GM19035 (cell line): ENCODE measurements at regions not wholly inside any gene's neighbourhood (a gene's known extent, or its start where the extent isn't known, plus 50 kb on each side); places are given as distances from the start of the nearest gene placed in this dataset.

Experiments used
- ATAC-seq: cut with Tn5 transposase; IDR thresholded peaks from one replicate; pipeline ENCODE4 v1.9.1; 2021; ENCODE audit not compliant: unreplicated experiment

- ATAC-seq, result peak; percentile 86
Observed at GRCh38 chr1:87437663-87438295, 109.1 kb downstream of the LMO4 start.

- ATAC-seq, result no peak
Observed at GRCh38 chr1:87439821-87440220, 111.1 kb downstream of the LMO4 start.

GRCh38 chr1:87449348-87449963 lies 120.8 kb downstream of the LMO4 start:
- ATAC-seq, result peak; percentile 88

- ATAC-seq, result no peak
Observed at GRCh38 chr1:87450136-87450535, 121.5 kb downstream of the LMO4 start.

- no peak for ATAC-seq
Observed at GRCh38 chr1:87450615-87451209, 122.0 kb downstream of the LMO4 start.

GRCh38 chr1:87451229-87451920 lies 122.7 kb downstream of the LMO4 start:
- ATAC-seq, result no peak

GRCh38 chr1:87452648-87453047 lies 124.0 kb downstream of the LMO4 start:
- no peak for ATAC-seq

- no peak for ATAC-seq
Observed at GRCh38 chr1:87457408-87457807, 128.7 kb downstream of the LMO4 start.

GRCh38 chr1:87462894-87463293 lies 134.2 kb downstream of the LMO4 start:
- no peak for ATAC-seq

GRCh38 chr1:87464022-87464490 lies 135.4 kb downstream of the LMO4 start:
- ATAC-seq, result peak; percentile 52

GRCh38 chr1:87466621-87467020 lies 137.9 kb downstream of the LMO4 start:
- no peak for ATAC-seq

GRCh38 chr1:87472716-87473115 lies 144.0 kb downstream of the LMO4 start:
- no peak for ATAC-seq

GRCh38 chr1:87473203-87473661 lies 144.6 kb downstream of the LMO4 start:
- ATAC-seq, result no peak

GRCh38 chr1:87474098-87474497 lies 145.4 kb downstream of the LMO4 start:
- ATAC-seq, result no peak

- ATAC-seq, result no peak
Observed at GRCh38 chr1:87478231-87478630, 149.6 kb downstream of the LMO4 start.

- ATAC-seq, result no peak
Observed at GRCh38 chr1:87495147-87495546, 166.5 kb downstream of the LMO4 start.

- ATAC-seq, result no peak
Observed at GRCh38 chr1:87495870-87496269, 167.2 kb downstream of the LMO4 start.

- peak; percentile 71 for ATAC-seq
Observed at GRCh38 chr1:87497380-87498203, 168.9 kb downstream of the LMO4 start.

GRCh38 chr1:87501738-87502137 lies 173.1 kb downstream of the LMO4 start:
- ATAC-seq, result no peak

GRCh38 chr1:87505391-87505983 lies 176.8 kb downstream of the LMO4 start:
- ATAC-seq, result no peak
